ENCODE measurements at regions not wholly inside any gene's neighbourhood (a gene's known extent, or its start where the extent isn't known, plus 50 kb on each side); places are given as distances from the start of the nearest gene placed in this dataset.

GRCh38 chr20:17083738-17084137 is 143.1 kb upstream of the PCSK2 start:
- in situ Hi-C loops (cut with MboI; ENCODE audit: low sequenced_read_pairs) = no loop called here

- in situ Hi-C loops (cut with MboI; ENCODE audit: low sequenced_read_pairs) = no loop called here
Observed at GRCh38 chr20:17084909-17085308, 141.9 kb upstream of the PCSK2 start.

GRCh38 chr20:17093782-17094181 is 133.1 kb upstream of the PCSK2 start:
- in situ Hi-C loops (cut with MboI; ENCODE audit: low sequenced_read_pairs) = no loop called here

GRCh38 chr20:17097603-17098002 is 129.2 kb upstream of the PCSK2 start:
- in situ Hi-C loops (cut with MboI; ENCODE audit: low sequenced_read_pairs) = no loop called here

GRCh38 chr20:17100506-17100905 is 126.3 kb upstream of the PCSK2 start:
- in situ Hi-C loops (cut with MboI; ENCODE audit: low sequenced_read_pairs) = no loop called here

GRCh38 chr20:17107127-17107526 is 119.7 kb upstream of the PCSK2 start:
- in situ Hi-C loops (cut with MboI; ENCODE audit: low sequenced_read_pairs) = no loop called here

- in situ Hi-C loops (cut with MboI; ENCODE audit: low sequenced_read_pairs) = no loop called here
Observed at GRCh38 chr20:17108896-17109295, 117.9 kb upstream of the PCSK2 start.

- in situ Hi-C loops (cut with MboI; ENCODE audit: low sequenced_read_pairs) = no loop called here
Observed at GRCh38 chr20:17109307-17109706, 117.5 kb upstream of the PCSK2 start.

- in situ Hi-C loops (cut with MboI; ENCODE audit: low sequenced_read_pairs) = no loop called here
Observed at GRCh38 chr20:17128206-17128605, 98.6 kb upstream of the PCSK2 start.

GRCh38 chr20:17129089-17129488 is 97.8 kb upstream of the PCSK2 start:
- in situ Hi-C loops (cut with MboI; ENCODE audit: low sequenced_read_pairs) = no loop called here

- in situ Hi-C loops (cut with MboI; ENCODE audit: low sequenced_read_pairs) = no loop called here
Observed at GRCh38 chr20:17137692-17138091, 89.1 kb upstream of the PCSK2 start.

- in situ Hi-C loops (cut with MboI; ENCODE audit: low sequenced_read_pairs) = no loop called here
Observed at GRCh38 chr20:17138237-17138636, 88.6 kb upstream of the PCSK2 start.

- in situ Hi-C loops (cut with MboI; ENCODE audit: low sequenced_read_pairs) = no loop called here
Observed at GRCh38 chr20:17140894-17141293, 85.9 kb upstream of the PCSK2 start.

GRCh38 chr20:17141568-17141967 is 85.3 kb upstream of the PCSK2 start:
- in situ Hi-C loops (cut with MboI; ENCODE audit: low sequenced_read_pairs) = no loop called here

GRCh38 chr20:17142666-17143065 is 84.2 kb upstream of the PCSK2 start:
- in situ Hi-C loops (cut with MboI; ENCODE audit: low sequenced_read_pairs) = no loop called here

- in situ Hi-C loops (cut with MboI; ENCODE audit: low sequenced_read_pairs) = no loop called here
Observed at GRCh38 chr20:17150858-17151257, 76.0 kb upstream of the PCSK2 start.

GRCh38 chr20:17155401-17155800 is 71.4 kb upstream of the PCSK2 start:
- in situ Hi-C loops (cut with MboI; ENCODE audit: low sequenced_read_pairs) = no loop called here

GRCh38 chr20:17158701-17159100 is 68.1 kb upstream of the PCSK2 start:
- in situ Hi-C loops (cut with MboI; ENCODE audit: low sequenced_read_pairs) = no loop called here

- in situ Hi-C loops (cut with MboI; ENCODE audit: low sequenced_read_pairs) = no loop called here
Observed at GRCh38 chr20:17161673-17162481, 65.0 kb upstream of the PCSK2 start.

- in situ Hi-C loops (cut with MboI; ENCODE audit: low sequenced_read_pairs) = no loop called here
Observed at GRCh38 chr20:17168026-17168612, 58.7 kb upstream of the PCSK2 start.

- in situ Hi-C loops (cut with MboI; ENCODE audit: low sequenced_read_pairs) = no loop called here
Observed at GRCh38 chr20:17169585-17170136, 57.2 kb upstream of the PCSK2 start.

GRCh38 chr20:17171746-17172280 is 55.0 kb upstream of the PCSK2 start:
- in situ Hi-C loops (cut with MboI; ENCODE audit: low sequenced_read_pairs) = no loop called here
